HK-2 (cell line): ENCODE measurements at regions not wholly inside any gene's neighbourhood (a gene's known extent, or its start where the extent isn't known, plus 50 kb on each side); places are given as distances from the start of the nearest gene placed in this dataset.
"Not testable (repeated sequence)": the region's sequence is repeated elsewhere in the genome, so short reads cannot be mapped to it uniquely, and the experiment has no call there.

Experiments used
- DNase-seq: peaks from one replicate; pipeline ENCODE4 v3.0.0-alpha.2; 2018; ENCODE audit not compliant: unreplicated experiment

GRCh38 chr11:127950162-127950561 lies 637.2 kb downstream of the ETS1 start:
- DNase-seq, result no peak

DNA sequence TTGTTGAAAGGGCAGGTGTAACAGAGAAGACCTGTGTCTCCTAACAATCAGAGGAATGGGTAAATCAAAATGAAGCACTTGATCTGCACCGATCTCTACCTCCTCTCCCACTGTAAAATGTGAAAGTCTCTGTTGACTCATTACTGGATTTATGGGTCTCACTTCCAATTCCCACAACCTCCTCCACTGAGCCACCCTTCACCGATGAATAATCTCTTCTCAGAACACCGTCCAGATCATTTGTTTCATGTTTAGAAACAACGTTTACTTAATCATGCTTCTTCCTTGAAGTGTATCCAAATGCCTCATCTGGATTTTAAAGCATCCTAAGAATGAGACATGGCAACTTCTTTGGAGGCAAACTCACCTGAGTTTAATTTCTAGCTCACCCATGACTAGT lies 643.6 kb downstream of the ETS1 start:
- DNase-seq, result no peak

DNA sequence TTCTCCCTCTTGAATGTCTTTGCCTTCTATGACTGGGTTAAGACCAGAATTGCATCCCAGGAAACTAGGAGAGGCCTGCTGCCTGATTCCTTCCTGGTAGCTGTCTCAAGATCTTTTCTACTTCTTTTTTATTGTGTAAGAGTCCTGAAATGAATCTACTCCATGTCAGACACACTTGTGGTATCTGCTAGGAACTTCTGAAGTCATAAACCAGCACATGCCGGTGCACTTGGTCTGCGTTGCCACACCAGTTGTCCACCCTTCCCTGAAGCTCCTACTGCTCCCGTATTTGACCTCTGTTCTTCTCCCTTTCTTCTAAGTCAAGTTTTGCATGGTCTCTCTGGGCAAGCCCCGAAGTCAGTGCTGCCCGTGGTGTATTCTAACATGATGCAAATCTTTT lies 644.2 kb downstream of the ETS1 start:
- no peak for DNase-seq

- DNase-seq, result not testable (repeated sequence)
These were observed 645.8 kb downstream of the ETS1 start for GRCh38 chr11:127941554-127941953.

GRCh38 chr11:127939000-127939399 lies 648.4 kb downstream of the ETS1 start:
- no peak for DNase-seq

- DNase-seq, result no peak
These were observed 652.3 kb downstream of the ETS1 start for GRCh38 chr11:127935081-127935480.

DNA sequence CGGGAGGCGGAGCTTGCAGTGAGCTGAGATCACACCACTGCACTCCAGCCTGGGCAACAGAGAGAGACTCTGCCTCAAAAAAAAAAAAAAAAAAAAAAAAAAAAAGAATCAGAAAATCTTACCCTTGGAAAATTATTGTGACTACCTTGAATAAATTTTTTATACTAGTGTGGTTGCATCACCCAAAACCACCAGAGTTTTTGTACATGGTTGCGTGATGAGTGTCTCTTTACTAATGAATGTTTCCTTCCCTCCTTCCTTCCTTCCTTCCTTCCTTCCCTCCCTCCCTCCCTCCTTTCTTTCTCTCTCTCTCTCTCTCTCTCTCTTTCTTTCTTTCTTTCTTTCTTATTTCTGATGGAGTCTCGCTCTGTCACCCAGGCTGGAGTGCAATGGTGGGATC lies 653.4 kb downstream of the ETS1 start:
- DNase-seq, result not testable (repeated sequence)

- DNase-seq, result no peak
These were observed 655.6 kb downstream of the ETS1 start for GRCh38 chr11:127931803-127932202.

DNA sequence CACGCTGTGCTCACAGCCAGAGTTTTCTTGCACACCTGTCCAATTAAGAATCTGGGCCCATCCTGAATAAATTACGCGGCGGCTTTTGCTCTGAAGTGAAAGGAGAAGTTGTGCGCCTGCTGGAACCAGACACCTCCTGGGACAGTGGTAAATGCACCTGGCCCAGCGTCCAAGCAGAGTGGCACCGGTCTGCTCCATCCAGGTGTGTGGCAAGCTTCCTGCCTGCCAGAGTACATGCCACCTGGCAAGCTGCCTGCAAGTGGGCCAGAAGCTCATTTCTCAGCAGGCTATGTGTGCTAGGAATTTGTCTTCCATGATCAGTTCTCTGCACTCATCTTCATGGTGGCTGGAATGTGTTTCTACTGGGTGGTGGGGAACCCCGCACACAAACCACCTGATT lies 660.6 kb downstream of the ETS1 start:
- no peak for DNase-seq

DNA sequence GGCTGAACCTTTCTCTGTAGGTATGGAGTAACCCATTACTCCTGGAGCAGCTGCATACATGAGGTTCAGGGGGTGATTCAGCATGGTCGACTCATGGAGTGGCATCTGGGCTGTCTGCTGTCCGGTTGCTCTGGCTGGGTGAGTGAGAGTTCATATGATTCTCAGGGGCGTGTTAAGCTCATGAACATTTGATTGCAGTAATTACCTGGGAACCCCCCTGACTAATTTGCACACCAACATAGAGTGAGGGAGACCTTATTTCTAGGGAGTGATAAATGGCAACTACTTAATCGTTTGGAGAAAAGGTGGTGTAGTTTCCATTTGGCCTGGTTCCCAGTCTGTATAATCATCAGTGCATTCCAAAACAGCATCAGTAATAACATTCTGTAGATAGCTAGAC lies 661.9 kb downstream of the ETS1 start:
- no peak for DNase-seq

DNA sequence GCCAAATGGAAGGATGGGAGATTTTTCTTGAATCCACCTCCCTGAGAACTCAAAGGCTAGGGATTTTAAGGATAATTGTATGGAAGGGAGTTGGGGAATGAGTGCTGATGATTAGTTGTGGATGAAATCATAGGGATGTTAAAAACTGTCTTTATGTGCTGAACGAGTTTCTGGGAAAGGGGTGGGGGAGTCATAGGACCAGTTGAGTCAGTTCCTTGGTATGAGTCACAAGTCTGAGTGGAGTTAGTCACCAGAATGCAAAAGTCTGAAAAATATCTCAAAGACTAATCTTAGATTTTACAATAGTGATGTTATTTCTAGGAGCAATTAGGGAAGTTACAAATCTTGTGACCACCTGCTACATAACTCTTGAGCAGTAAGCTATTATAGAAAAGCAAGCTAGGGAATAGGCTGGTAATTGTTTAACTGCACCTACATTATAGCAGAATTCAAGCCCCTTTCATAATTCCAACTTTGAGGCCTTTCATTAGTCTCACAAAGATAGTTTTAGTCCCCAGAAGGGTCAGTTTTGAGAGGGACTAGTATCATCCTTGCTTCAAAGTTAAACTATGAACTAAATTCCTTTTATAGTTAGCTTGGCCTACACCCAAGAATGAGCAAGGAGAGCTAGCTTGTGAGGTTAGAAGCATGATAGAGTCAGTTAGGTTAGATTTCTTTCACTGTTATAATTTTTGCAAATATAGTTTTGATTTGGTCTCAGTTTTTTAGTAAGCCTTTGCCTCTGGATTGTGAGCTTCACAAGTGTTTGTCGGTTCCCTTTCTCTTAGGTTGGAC lies 668.0 kb downstream of the ETS1 start:
- no peak for DNase-seq

DNA sequence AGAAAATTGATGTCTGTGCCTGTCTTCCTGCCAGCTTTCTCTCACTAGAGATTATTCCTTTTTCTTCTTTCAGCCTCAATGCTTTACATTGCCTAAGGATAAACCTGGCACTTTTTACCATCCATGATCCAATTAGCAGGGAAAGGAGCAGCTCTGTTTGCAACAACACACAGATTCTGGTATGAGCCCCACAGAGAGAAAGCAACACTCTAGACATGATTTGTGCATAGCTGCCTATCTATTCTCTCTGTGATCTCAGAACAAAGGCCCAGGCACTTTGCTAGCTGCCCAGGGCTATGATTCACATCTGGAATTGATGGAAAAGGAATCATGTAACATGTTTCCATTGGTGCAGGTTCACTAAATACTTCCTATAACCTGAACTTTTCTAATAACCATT lies 685.0 kb downstream of the ETS1 start:
- no peak for DNase-seq

DNA sequence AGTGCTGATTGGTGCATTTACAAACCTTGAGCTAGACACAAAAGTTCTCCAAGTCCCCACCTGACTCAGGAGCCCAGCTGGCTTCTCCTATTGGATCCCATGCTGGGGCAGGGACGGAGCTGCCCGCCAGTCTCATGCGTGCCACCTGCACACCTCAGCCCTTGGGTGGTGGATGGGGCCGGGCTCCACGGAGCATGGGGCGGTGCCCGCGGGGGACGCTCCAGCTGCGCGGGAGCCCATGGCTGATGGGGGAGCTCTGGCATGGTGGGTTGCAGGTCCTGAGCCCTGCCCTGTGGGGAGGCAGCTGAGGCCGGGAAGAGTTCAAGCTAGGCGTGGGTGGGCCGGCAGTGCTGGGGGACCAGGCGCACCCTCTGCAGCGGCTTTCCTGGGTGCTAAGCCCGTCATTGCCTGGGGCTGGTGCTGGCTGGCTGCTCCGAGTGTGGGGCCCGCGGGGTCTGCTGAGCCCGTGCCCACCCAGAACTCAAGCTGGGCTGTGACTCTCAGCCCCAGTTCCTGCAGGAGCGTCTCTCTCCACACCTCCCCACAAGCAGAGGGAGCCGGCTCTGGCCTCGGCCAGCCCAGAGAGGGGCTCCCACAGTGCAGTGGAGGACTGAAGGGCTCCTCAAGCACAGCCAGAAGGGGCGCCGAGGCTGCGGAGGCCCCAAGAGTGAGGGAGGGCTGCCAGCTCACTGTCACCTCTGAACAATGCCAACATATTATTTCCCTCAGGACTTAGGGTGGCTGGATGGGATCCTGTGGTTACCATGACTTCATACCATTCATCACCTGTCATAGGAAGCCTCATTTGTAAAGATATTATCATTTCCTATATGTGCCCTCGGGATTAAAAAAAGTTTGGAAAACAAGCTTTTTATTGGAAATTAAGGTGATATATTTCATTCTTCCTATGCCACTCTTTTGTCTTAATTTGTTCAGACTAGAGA lies 688.7 kb downstream of the ETS1 start:
- DNase-seq, result no peak

DNA sequence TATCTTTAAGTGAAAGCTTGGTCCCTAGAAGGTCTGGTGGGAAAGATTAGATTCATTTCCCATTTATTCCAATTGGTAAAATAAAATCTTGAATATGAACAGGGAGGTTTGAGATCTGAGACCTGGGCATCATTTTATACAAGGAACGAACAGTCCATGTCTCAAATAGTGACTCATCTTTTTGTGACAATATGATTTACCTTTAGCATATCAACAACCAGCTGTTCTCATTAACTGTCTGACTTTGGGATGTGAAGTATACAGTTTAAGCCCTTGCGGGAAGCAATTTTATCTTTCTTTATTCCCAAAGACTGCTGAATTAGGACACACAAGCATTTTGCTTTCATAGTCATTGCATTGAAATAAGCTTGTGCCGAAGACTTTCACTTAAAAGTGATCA lies 691.6 kb downstream of the ETS1 start:
- no peak for DNase-seq

DNA sequence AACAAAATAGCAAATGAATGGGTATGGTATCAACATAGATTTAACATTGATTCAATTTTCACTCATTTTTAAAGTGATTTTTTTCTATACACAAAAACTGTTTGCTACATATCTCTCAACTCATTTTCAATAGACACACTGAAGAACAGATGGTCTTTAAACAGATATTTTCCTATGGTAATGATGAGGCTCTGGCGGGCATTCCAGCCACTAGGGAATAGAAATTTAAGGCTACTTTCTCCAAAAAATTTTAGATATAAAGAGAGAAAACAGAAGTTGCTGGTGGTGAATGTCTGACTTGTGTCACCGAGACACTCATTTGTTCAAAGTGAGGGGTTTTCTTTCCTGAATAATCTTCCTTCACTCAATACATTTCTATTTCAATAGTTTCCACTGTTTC lies 693.0 kb downstream of the ETS1 start:
- DNase-seq, result no peak

DNA sequence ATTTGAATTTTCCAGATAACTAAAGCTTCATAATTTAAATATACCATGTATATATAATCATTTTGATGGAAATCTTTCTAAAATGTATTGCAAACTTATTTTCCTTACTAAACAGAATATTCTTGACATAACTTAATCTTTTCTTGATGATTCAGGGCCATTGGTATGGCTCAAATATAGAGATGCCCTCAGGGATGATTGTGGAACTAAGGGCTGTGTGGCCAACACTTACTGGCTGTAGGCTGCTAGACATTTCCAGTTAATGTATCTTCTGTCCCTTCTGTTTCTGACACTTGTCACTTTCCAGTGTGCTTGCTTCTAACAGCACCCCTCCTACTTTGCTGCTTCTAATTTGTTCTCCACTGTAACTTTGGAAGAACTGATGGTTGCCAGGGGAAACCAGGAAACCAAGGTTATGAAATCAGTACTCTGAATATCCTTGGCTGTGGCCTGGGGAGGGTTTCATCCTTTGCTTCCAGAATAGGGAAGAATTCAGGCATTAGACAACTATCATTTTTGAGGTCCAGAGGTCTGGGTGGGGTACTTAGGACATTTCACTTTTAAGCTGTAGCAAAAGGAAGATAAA lies 697.2 kb downstream of the ETS1 start:
- no peak for DNase-seq

DNA sequence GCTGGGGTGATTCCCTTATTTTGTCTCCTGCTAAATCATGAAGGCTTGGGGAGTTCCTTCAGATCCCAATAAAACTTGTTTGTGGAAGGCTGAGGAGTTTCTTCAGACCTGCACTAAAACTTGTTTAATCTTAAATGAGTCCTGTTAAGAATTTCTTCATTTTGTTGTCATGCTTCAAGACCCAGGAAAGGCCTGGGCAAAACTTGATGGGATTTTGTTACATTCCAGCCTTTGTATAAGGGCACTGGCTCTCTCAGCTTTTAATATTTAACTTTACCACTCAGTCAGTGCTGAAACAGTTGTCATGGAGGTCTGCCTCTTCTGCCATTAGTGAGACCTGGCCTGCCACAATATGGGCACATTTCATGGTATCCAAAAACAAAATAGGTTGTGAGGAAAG lies 699.0 kb downstream of the ETS1 start:
- DNase-seq, result no peak

GRCh38 chr11:127875131-127875530 lies 712.2 kb downstream of the ETS1 start:
- no peak for DNase-seq

GRCh38 chr11:127873478-127873877 lies 713.9 kb downstream of the ETS1 start:
- DNase-seq, result no peak

GRCh38 chr11:127866109-127866508 lies 721.2 kb downstream of the ETS1 start:
- DNase-seq, result no peak

DNA sequence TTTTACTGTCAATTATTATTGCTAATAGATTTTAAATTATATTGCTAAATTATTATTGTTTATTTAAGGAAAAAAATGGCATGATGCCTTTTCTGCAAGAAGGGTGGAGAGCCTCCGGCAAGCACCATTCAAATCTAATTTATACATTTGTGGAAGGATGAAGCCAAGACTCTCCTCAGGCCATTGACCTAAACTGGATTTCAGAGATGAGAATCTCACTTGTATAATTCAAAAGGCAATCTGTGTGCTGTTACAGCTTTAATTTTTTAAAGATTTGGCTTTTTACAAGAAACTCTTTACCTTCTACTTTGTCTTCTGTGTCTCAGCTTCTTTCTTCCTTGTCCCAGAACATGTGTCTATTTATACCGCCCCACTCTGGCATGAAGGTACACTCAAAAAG lies 722.5 kb downstream of the ETS1 start:
- DNase-seq, result no peak

DNA sequence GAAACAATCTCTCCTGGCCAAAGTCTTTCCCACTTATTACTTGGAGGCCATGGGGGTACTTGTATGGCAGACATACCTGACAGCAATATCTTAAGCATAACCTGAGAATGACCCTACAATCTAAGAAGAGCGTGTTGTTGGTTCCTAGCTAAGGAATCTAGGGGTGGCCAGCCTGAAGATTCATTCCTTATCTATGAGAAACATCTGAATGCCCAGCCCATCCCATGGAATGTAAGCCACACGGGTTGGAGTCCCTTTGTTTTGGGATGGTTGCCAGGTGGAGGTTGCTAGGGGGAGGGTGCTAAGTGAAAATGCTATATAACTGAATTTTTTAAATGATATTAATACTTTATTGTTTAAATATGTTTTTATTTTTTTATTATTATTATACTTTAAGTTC lies 725.0 kb downstream of the ETS1 start:
- no peak for DNase-seq

- DNase-seq, result no peak
These were observed 727.4 kb downstream of the ETS1 start for GRCh38 chr11:127859941-127860354.
